ENCODE measurements at regions not wholly inside any gene's neighbourhood (a gene's known extent, or its start where the extent isn't known, plus 50 kb on each side); places are given as distances from the start of the nearest gene placed in this dataset.
"Not testable (repeated sequence)": the region's sequence is repeated elsewhere in the genome, so short reads cannot be mapped to it uniquely, and the experiment has no call there.

GRCh38 chr7:76736091-76736490, 109.0 kb upstream of the POMZP3 start:
- DNase-seq; H3K9me3 ChIP-seq (ENCODE audit: control insufficient read depth, low read length); H3K4me3 ChIP-seq (ENCODE audit: insufficient read depth, low read depth, low read length, poor library complexity, severe bottlenecking); H3K27me3 ChIP-seq (replicated peaks; ENCODE audit: control insufficient read depth, insufficient read depth, low read length, poor library complexity, severe bottlenecking); H3K27ac ChIP-seq (ENCODE audit: insufficient read depth, low read length, poor library complexity, severe bottlenecking); H3K4me1 ChIP-seq (ENCODE audit: control insufficient read depth, insufficient read depth, low read length, poor library complexity, severe bottlenecking); H3K36me3 ChIP-seq (ENCODE audit: control insufficient read depth, insufficient read depth, low read length): not testable (repeated sequence)

GRCh38 chr7:76735668-76736067, 108.6 kb upstream of the POMZP3 start:
- not testable (repeated sequence) for DNase-seq; H3K4me1 ChIP-seq (ENCODE audit: control insufficient read depth, insufficient read depth, low read length, poor library complexity, severe bottlenecking); H3K27me3 ChIP-seq (replicated peaks; ENCODE audit: control insufficient read depth, insufficient read depth, low read length, poor library complexity, severe bottlenecking); H3K9me3 ChIP-seq (ENCODE audit: control insufficient read depth, low read length); H3K36me3 ChIP-seq (ENCODE audit: control insufficient read depth, insufficient read depth, low read length); H3K4me3 ChIP-seq (ENCODE audit: insufficient read depth, low read depth, low read length, poor library complexity, severe bottlenecking); H3K27ac ChIP-seq (ENCODE audit: insufficient read depth, low read length, poor library complexity, severe bottlenecking)

GRCh38 chr7:76728571-76728974, 101.5 kb upstream of the POMZP3 start:
- H3K9me3 ChIP-seq (ENCODE audit: control insufficient read depth, low read length); H3K4me1 ChIP-seq (ENCODE audit: control insufficient read depth, insufficient read depth, low read length, poor library complexity, severe bottlenecking); H3K27me3 ChIP-seq (replicated peaks; ENCODE audit: control insufficient read depth, insufficient read depth, low read length, poor library complexity, severe bottlenecking); DNase-seq; H3K36me3 ChIP-seq (ENCODE audit: control insufficient read depth, insufficient read depth, low read length); H3K27ac ChIP-seq (ENCODE audit: insufficient read depth, low read length, poor library complexity, severe bottlenecking); H3K4me3 ChIP-seq (ENCODE audit: insufficient read depth, low read depth, low read length, poor library complexity, severe bottlenecking): not testable (repeated sequence)

- H3K27me3 ChIP-seq (replicated peaks; ENCODE audit: control insufficient read depth, insufficient read depth, low read length, poor library complexity, severe bottlenecking); H3K9me3 ChIP-seq (ENCODE audit: control insufficient read depth, low read length); H3K4me3 ChIP-seq (ENCODE audit: insufficient read depth, low read depth, low read length, poor library complexity, severe bottlenecking); DNase-seq; H3K27ac ChIP-seq (ENCODE audit: insufficient read depth, low read length, poor library complexity, severe bottlenecking); H3K36me3 ChIP-seq (ENCODE audit: control insufficient read depth, insufficient read depth, low read length); H3K4me1 ChIP-seq (ENCODE audit: control insufficient read depth, insufficient read depth, low read length, poor library complexity, severe bottlenecking): not testable (repeated sequence)
Observed at GRCh38 chr7:76723928-76724327, 96.8 kb upstream of the POMZP3 start.

- not testable (repeated sequence) for DNase-seq; H3K27ac ChIP-seq (ENCODE audit: insufficient read depth, low read length, poor library complexity, severe bottlenecking); H3K9me3 ChIP-seq (ENCODE audit: control insufficient read depth, low read length); H3K4me3 ChIP-seq (ENCODE audit: insufficient read depth, low read depth, low read length, poor library complexity, severe bottlenecking); H3K27me3 ChIP-seq (replicated peaks; ENCODE audit: control insufficient read depth, insufficient read depth, low read length, poor library complexity, severe bottlenecking); H3K36me3 ChIP-seq (ENCODE audit: control insufficient read depth, insufficient read depth, low read length); H3K4me1 ChIP-seq (ENCODE audit: control insufficient read depth, insufficient read depth, low read length, poor library complexity, severe bottlenecking)
Observed at GRCh38 chr7:76716551-76716950, 89.5 kb upstream of the POMZP3 start.

- H3K36me3 ChIP-seq (ENCODE audit: control insufficient read depth, insufficient read depth, low read length); H3K4me1 ChIP-seq (ENCODE audit: control insufficient read depth, insufficient read depth, low read length, poor library complexity, severe bottlenecking); DNase-seq; H3K9me3 ChIP-seq (ENCODE audit: control insufficient read depth, low read length); H3K4me3 ChIP-seq (ENCODE audit: insufficient read depth, low read depth, low read length, poor library complexity, severe bottlenecking); H3K27ac ChIP-seq (ENCODE audit: insufficient read depth, low read length, poor library complexity, severe bottlenecking); H3K27me3 ChIP-seq (replicated peaks; ENCODE audit: control insufficient read depth, insufficient read depth, low read length, poor library complexity, severe bottlenecking): not testable (repeated sequence)
Observed at GRCh38 chr7:76712926-76713325, 85.8 kb upstream of the POMZP3 start.

GRCh38 chr7:76711648-76712047, 84.6 kb upstream of the POMZP3 start:
- H3K4me3 ChIP-seq (ENCODE audit: insufficient read depth, low read depth, low read length, poor library complexity, severe bottlenecking); H3K4me1 ChIP-seq (ENCODE audit: control insufficient read depth, insufficient read depth, low read length, poor library complexity, severe bottlenecking); H3K27me3 ChIP-seq (replicated peaks; ENCODE audit: control insufficient read depth, insufficient read depth, low read length, poor library complexity, severe bottlenecking); DNase-seq; H3K27ac ChIP-seq (ENCODE audit: insufficient read depth, low read length, poor library complexity, severe bottlenecking); H3K9me3 ChIP-seq (ENCODE audit: control insufficient read depth, low read length); H3K36me3 ChIP-seq (ENCODE audit: control insufficient read depth, insufficient read depth, low read length): not testable (repeated sequence)

- H3K27me3 ChIP-seq (replicated peaks; ENCODE audit: control insufficient read depth, insufficient read depth, low read length, poor library complexity, severe bottlenecking); H3K27ac ChIP-seq (ENCODE audit: insufficient read depth, low read length, poor library complexity, severe bottlenecking); H3K9me3 ChIP-seq (ENCODE audit: control insufficient read depth, low read length); H3K4me1 ChIP-seq (ENCODE audit: control insufficient read depth, insufficient read depth, low read length, poor library complexity, severe bottlenecking); H3K36me3 ChIP-seq (ENCODE audit: control insufficient read depth, insufficient read depth, low read length); DNase-seq; H3K4me3 ChIP-seq (ENCODE audit: insufficient read depth, low read depth, low read length, poor library complexity, severe bottlenecking): not testable (repeated sequence)
Observed at GRCh38 chr7:76709703-76710102, 82.6 kb upstream of the POMZP3 start.

GRCh38 chr7:76708446-76708845, 81.4 kb upstream of the POMZP3 start:
- H3K27ac ChIP-seq (ENCODE audit: insufficient read depth, low read length, poor library complexity, severe bottlenecking); H3K4me1 ChIP-seq (ENCODE audit: control insufficient read depth, insufficient read depth, low read length, poor library complexity, severe bottlenecking); H3K27me3 ChIP-seq (replicated peaks; ENCODE audit: control insufficient read depth, insufficient read depth, low read length, poor library complexity, severe bottlenecking); DNase-seq; H3K9me3 ChIP-seq (ENCODE audit: control insufficient read depth, low read length); H3K36me3 ChIP-seq (ENCODE audit: control insufficient read depth, insufficient read depth, low read length); H3K4me3 ChIP-seq (ENCODE audit: insufficient read depth, low read depth, low read length, poor library complexity, severe bottlenecking): not testable (repeated sequence)

GRCh38 chr7:76703815-76704214, 76.7 kb upstream of the POMZP3 start:
- not testable (repeated sequence) for H3K9me3 ChIP-seq (ENCODE audit: control insufficient read depth, low read length); H3K4me1 ChIP-seq (ENCODE audit: control insufficient read depth, insufficient read depth, low read length, poor library complexity, severe bottlenecking); H3K27me3 ChIP-seq (replicated peaks; ENCODE audit: control insufficient read depth, insufficient read depth, low read length, poor library complexity, severe bottlenecking); H3K27ac ChIP-seq (ENCODE audit: insufficient read depth, low read length, poor library complexity, severe bottlenecking); H3K36me3 ChIP-seq (ENCODE audit: control insufficient read depth, insufficient read depth, low read length); H3K4me3 ChIP-seq (ENCODE audit: insufficient read depth, low read depth, low read length, poor library complexity, severe bottlenecking); DNase-seq

GRCh38 chr7:76686277-76686676, 59.2 kb upstream of the POMZP3 start:
- not testable (repeated sequence) for H3K4me3 ChIP-seq (ENCODE audit: insufficient read depth, low read depth, low read length, poor library complexity, severe bottlenecking); H3K36me3 ChIP-seq (ENCODE audit: control insufficient read depth, insufficient read depth, low read length); H3K4me1 ChIP-seq (ENCODE audit: control insufficient read depth, insufficient read depth, low read length, poor library complexity, severe bottlenecking); DNase-seq; H3K27ac ChIP-seq (ENCODE audit: insufficient read depth, low read length, poor library complexity, severe bottlenecking); H3K27me3 ChIP-seq (replicated peaks; ENCODE audit: control insufficient read depth, insufficient read depth, low read length, poor library complexity, severe bottlenecking); H3K9me3 ChIP-seq (ENCODE audit: control insufficient read depth, low read length)

Measured in effector memory CD4-positive, alpha-beta T cell (primary cell).